ENCODE measurements at regions not wholly inside any gene's neighbourhood (a gene's known extent, or its start where the extent isn't known, plus 50 kb on each side); places are given as distances from the start of the nearest gene placed in this dataset.
"Not testable (repeated sequence)": the region's sequence is repeated elsewhere in the genome, so short reads cannot be mapped to it uniquely, and the experiment has no call there.

DNA sequence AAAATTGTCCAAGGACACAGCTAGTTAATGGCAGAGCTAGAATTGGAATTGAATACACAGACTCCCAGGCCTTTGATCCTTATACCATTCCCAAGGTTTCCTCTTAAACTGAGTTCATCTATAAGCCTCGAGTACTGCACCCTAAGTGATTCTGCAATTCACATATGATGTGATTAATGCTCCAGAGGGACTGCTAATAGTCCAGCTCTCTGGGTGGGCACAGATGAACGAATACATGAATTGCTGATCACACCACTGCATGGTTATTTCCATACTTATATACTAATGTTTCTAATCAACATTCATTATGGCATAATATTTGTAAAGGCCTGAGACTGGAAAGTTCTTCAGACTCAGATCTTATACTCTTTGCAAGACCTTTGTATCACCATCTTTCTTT lies 101.8 kb downstream of the NUFIP1 start:
- DNase-seq: no peak

DNA sequence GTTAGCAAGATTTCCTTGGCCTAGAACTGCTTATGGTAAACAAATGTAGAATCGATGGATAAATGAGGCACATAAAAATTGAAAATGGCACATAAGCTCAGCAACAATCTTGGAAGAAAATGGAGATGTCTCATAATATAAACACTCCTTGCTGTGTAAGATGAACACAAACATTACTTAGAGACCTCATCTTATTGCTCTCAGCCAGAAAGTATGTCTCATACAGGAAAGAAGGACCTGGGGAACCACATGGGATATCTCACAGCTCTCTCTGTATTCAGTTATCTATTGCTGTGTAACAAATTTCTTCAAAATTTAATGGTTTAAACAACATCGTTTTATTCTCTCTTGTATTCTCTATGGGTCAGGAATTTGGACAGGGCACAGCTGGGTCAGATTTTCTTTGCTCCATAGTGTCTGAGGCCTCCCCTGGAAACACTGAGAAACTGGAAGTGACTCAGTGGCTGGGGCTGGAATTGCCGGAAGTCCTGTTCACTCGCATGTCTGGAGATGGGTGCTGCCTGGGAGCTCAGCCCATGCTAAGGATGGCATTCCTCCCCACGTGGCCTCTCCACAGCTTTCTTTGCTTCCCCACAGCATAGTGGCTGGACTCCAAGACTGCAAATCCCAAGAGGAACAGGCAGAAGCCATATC lies 105.1 kb downstream of the NUFIP1 start:
- DNase-seq: no peak

DNA sequence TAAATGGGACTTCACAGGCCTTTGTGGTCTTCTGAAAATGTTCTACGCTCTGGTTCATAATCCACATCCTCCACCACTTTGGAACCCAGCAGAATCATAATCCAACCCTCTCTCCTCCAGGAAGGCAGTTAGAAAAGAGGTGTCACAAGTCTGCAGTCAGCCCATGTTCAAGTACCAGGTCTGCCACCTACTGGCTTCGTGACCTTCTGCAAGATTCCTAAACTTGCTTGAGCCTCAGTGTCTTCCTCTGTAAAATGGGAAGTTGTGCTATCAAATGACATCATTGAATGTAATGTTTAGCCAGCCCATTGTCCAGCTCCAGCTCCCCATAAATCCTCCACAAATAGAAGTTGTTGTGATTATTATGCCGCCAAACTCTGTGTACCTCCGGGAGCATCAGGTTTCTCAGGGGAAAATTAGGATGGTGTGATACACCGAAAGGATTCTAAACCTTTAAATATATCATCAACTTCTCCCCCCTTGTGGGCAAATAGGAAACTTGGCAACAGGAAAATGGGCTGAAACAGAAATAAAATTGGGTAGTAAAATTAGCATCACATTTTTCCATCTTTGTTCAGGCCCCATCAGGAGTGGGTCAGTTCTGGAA lies 109.7 kb downstream of the NUFIP1 start:
- no peak for DNase-seq

DNA sequence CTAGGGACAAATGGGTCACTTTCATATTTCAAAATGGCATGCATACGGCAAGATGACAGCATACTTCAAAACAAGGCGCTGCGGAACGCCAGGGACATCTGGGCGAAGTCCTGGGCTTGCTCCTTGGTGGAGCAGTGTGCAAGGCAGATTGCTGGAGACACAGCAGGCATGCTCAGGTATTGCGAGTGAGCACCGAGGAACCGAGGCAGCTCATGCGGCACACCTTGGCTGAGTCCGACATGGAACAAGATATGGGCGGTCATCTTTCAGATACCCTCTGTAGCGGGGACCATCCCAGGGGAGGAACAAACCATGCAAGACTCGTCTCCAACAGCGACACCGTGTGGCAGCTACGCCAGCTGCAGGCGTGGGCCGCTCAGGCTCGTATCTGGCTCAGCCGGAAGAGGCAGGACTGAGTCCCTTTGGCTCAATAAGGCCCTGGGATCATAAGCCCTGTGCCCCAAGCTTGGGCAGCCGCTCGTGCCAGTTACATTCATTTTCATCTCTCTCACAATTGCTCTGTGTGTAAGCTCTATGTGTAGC lies 112.4 kb downstream of the NUFIP1 start:
- no peak for DNase-seq

DNA sequence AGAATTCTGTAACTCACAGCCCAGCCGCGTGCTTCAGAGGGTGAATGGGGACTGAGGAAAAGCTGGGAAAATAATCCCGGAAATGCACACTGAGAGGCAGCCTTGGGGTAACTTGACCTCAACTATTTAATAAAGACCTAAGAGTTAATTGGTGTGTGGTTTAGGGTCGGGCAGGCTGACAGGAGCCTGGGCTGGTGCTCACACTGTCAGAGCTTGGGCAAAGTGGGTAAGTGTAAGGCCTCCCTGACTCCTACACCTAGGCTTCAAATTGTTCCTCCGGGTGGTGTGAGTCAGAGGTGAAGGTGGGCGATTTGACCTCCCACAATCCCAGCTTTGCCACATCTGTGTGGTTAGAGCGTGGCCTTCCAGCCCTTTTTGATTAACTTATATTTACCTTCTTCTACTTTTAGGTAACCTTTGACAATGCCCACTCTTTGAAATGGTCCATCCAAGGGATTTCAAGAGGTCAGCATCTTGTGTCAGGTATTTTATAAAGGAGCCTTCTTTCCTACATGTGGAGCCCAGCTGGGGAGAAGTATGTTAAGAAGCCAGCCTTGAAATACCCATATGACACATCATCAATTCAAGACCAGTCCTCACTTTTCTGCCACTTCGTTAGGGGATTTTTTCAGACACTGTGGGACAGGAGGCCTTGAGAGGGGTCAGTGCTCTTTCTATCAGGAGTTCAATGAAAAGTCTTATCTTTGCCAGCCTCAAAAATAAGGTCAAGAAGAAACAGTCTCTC lies 114.2 kb downstream of the NUFIP1 start:
- no peak for DNase-seq

DNA sequence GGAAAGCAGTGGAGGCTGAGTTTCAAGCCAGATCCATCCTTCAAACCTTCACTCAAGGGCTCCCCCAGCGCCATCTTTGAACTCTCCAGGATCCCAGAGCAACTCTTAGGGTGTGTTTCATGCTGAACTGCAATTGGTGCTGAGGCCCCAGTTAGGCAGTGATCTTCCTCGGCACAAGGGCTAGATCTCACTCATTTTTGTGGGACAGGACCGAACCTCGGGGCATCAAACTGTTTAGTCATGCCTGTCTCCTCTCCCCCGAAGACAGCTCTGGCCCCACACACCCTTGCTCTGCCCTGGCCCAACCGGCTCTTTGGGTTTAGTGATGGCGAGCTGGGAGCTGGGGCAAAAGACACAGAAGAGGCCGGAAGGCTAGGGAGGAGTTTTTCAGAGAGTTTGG lies 115.1 kb downstream of the NUFIP1 start:
- DNase-seq: no peak

DNA sequence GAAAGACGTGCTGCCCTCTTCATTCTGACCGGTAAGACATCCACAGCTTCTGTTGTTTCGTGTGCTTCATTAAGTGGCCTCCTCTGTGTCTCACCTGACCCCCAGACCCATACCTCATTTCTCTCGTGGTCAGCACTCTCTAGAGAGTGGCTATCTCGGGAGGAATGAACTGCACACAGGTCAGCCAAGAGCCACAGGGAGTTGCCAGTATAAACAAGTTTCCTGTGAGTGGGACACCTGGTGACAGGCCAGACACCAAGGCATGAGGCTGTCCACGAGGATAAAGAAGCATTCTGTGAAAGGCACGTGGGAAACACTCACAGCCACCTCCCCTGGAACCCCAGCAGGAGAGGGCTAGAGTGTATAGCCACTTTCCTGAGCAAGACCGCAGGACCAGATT lies 115.8 kb downstream of the NUFIP1 start:
- no peak for DNase-seq

DNA sequence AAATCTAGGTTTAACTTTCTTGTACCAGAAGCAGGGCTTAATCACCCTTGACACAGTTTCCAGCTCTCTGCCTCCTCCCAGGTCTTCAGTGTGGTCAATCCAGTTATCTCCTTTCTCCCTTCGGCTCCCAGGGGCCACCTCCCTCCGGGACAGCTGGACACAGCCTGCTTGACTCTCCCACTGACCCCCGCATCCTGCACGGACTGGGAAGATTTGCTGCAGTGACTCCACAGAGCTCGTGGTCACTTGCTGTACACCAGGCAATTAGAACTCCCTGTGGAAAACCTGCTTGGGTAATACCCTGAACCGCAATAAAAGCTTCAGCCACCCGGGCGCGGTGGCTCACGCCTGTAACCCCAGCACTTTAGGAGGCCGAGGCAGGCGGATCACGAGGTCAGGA lies 116.5 kb downstream of the NUFIP1 start:
- DNase-seq: no peak

DNA sequence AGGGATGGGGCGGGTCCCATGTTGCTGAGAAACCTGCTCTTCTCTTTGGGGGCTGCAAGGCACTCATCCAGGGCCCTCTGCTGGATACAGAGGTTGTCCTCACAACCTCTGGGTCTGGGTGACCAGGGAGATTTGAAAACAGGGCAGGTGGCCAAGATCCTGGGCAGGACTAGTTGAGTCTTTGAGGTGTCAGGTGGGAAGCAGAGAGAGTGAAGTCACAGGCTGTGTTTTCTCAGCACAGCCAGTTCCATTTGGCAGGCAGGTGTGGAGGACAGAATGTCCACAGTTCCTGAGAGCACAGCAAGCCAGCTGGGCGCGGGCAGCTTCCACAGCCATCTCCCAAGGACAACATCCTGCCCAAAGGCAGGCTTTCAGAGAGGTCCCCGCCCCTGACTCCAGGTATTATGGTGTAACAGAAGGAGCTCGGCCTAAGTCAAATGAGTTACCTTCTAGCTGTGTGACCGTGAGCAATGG lies 118.8 kb downstream of the NUFIP1 start:
- peak; percentile 73 for DNase-seq

DNA sequence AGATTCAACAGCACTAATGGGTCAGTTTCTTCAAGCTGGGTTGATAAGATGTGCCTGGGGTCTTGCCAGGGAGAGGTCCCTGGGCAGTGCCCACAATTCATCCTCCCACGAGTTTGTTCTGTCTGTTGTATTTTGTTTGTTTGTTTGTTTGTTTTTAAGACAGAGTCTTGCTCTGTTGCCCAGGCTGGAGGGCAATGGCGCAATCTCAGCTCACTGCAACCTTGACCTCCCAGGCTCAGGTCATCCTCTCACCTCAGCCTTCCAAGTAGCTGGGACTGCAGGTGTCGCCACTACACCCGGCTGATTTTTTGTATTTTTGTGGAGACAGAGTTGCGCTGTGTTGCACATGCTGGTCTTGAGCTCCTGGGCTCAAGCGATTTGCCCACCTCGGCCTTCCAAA lies 120.1 kb downstream of the NUFIP1 start:
- DNase-seq: no peak

DNA sequence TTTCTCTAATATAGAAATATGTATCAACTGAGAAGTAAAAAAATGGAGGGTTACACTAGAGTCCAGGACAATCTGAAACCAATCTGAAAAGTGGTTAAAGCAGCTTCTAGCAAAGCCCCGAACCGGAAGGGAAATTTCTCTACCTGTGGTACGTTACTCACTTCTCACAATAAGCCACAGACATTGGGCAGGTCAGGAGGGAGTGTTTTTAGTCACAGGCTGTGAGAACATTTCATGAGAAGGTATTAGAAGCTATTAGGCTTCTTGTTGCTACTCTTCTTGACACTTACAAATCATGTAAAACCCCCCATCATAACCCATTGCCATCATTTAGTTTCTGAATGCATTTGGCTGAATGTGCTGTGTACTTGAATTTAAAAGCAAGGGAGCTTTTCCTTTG lies 120.9 kb downstream of the NUFIP1 start:
- DNase-seq: no peak

DNA sequence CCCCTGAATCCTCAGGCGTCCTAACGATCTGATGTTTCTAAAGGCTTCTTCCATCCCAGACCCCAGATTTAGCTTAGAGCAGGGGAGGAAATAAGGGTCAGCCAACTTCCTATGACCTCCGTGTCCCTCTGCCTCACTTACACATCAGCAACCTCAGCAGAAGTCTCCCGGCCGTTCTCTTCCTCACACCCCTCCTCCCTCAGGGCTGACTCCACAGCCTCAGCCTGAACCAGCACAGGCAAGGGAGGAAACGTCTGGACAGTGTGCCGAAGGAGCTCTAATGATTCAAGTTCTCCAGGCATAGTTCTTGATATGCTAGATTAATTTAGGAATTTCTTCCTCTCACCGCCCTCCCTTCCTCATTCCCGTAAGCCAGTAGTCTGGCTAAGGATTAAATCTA lies 121.4 kb downstream of the NUFIP1 start:
- DNase-seq: no peak

DNA sequence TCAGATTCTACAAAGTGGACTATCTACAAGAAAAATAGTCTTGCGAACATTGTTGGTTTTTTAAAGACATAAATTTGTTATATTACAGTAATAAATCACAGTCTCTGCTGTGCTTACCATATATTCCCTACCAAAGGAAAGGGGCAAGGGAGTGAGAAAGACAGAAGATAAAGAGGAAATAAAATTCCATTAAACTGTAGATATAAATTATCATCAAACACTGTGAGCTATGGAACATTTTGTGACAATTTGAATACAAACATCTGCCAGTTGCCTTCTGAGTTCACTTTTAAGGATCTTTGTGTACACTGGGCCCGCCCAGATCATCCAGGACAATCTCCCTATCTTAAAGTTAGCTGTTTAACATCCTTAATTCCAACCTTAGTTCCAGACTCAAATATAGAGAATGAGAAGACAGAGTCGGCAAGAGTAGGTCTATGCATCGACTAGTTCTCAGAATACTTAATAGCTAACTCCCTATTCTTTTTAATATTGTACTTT lies 122.8 kb downstream of the NUFIP1 start:
- DNase-seq: no peak

DNA sequence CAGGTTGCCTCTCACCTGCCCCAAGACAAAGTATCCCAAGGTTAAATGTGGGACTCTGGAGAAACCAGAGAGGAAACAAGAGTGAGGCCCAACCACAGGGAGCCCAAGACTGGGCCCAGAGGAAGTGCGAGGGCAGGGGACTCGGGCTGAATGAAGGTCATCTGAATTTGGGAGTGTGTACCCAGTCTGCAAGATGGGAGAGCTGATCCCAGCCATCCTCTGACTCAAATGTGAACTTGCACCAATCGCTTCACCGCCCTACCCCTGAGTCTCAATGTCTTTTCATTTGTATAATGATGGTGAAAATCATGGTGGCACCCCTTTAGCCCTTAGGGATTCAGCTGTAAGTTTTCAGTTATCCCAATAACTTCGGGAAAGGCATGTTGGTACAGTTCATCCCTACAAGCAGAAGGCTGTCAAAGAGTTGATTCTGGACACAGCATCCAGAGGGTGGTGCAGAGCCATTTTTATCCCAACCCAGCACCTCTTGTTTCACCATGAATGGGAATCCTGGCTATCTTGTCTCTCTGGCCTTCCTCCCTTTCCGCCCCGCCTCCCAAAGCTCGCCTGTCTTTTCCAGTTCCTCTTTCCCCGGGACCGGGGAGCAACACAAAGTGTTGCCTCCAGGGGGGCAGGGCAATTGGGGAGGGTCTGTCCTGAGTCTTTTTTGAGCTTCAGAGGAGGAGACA lies 123.4 kb downstream of the NUFIP1 start:
- DNase-seq: no peak

DNA sequence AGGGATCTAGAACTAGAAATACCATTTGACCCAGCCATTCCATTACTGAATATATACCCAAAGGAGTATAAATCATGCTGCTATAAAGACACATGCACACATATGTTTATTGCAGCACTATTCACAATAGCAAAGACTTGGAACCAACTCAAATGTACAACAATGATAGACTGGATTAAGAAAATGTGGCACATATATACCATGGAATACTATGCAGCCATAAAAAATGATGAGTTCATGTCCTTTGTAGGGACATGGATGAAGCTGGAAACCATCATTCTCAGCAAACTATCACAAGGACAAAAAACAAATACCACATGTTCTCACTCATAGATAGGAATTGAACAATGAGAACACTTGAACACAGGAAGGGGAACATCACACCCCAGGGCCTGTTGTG lies 125.6 kb downstream of the NUFIP1 start:
- DNase-seq: not testable (repeated sequence)

DNA sequence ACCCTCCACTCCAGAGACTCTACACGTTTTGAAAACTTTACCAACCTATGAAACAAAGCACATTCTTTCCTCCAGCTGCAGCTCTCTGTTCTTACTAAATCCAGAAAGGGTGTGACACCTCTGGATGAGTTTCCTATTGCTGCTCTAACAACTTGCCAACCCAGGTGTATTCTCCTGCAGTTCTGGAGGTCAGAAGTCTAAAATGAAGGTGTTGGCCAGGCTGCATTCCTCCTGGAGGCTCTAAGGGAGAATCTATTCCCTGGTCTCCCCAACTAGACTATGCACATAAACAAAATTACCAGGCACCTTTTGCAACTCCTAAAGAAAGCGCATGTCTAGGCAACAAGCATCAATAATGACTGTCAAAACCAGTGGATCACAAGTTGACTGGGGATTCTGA lies 128.8 kb downstream of the NUFIP1 start:
- DNase-seq: no peak

DNA sequence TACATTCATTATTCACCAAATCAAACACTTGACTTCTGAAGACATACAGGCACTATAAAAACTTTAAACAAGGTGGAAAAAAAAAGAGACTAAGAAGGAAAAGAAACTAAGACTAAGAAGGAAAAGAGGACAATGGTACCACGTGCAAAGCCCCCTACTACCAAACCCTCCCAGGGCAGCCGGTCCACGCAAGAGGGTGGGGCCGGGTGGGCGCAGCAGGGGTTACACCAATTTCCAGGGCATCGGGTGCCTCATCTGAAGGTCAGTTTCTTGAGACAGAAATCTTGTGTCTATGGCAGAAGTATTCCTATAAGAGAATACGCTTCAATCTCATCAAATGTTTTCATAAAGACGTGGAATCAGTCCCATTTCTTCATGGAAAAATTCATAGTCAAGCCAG lies 131.5 kb downstream of the NUFIP1 start:
- DNase-seq: no peak

DNA sequence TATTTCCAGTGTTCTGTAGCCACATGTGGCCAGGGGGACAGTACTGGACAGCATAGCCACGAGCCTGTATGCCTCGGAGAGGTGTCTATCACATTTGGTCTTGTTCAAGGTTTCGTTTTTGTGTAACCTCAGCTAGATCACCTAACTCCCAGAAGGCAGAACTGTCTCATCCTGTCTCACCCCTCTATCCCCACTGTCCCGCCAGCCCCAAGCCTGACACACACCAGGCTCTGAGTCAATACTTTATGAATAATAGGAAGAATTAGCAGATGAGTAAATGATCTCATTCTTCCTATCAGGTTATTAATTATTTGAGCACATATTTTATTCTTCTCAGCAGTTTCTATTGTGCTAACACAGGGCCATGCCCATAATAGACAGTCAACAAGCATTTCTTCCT lies 132.2 kb downstream of the NUFIP1 start:
- DNase-seq: no peak

DNA sequence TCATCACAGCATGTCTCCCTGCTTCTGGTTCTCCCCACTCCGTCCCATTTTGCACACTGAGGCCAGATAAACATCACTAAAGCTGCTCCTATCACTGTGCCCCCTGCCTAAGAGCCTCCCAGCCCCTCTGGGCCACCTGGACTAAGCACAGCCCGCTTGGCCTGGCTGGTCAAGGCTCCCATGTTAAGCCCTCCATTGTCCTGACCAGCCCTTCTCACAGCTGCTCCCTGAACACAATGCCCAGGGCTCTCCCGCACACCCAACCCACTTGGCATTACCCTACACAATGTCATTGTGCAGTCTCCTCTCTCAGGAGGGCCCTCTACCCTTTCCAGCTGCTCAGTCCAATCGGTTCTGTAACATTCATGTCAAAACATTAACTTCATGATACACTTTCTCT lies 133.4 kb downstream of the NUFIP1 start:
- DNase-seq: no peak

DNA sequence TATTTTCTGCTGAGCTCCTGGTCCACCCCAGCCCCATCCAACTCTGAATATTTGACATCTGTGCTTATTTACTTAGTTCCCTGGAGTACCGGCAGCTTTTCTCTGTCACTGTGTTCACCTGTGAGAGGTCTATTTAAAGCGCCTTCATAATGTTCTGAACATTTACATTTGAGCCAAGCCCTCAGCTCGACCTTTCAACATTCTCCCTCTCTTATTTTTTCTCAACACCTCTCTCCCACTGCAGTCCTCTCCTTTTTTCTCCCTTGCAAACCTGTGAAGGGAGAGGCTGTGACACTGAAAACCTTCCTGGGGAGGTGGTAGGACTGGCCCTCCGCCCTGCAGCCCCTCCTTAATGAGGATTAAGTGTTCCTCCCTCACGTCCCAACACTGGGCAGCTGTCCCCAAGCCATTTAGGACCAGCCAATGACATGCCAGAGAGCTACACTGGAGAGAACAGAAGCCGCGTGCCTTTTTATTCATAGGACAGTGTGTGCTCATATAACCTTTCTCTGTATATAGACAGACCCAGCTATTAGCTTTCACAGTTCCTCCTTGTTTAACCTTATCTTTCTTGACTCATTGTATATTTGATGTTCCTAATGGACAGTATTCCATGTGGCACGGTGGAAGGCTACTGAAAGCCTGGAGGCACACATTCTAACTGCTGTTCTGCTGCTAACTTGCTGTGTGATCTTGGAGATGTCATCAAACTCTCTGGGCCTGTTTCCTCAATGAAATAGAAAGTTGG lies 134.8 kb downstream of the NUFIP1 start:
- DNase-seq: peak; percentile 82

DNA sequence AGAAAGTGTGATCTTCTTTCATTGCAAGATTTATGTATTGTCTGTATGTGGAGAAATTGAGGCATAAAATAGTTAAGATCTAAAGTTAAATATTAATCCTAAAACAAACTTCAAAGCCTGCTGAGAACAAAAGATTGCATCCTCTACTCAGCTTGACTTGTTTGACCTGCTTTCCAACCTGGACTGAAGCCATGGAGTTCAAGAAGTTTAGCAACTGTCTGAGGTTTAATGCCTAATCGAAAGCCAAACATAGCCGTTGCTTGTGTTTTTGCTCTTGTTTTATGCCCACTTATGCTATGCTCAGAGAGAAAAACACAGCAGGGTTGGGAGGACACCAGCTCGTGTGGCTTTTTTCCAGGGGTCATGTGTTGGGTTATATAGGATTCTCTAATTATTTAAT lies 135.6 kb downstream of the NUFIP1 start:
- peak; percentile 12 for DNase-seq

DNA sequence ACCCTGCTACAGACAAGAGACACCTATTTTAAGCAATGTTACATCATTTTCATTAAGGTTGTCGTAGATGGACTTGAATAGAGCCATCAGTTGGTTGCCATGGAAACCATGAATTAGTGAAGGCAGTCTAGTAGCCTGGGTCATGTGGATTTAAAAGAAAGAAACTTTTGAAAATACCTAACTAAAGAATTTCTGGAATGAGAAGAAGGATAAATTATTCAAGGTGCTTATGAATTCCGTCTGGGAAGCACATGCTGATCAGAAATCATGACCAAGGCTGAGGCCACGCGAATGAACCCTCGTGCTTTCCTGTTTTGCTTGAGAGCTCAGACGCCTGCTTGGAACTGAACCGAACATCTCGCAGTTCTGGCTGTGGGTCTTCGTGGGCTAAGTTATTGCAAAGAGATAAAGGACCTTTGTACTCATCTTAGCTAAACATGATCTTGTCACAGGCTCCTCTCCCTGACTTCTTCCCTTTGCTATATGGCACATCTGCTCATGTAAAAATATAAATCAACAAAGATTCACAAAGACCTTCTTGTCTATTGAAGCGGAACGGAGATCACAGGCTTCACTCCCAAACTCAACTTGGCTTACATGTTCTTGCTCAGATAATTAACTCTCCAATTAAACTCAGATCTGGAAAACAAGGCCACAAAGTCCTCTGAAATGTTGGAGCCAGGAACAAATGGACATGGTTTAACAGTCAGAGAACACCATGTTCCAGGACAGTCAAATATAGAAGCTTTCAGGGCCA lies 140.2 kb downstream of the NUFIP1 start:
- DNase-seq: no peak
